ENCODE measurements at regions not wholly inside any gene's neighbourhood (a gene's known extent, or its start where the extent isn't known, plus 50 kb on each side); places are given as distances from the start of the nearest gene placed in this dataset.
"Not testable (repeated sequence)": the region's sequence is repeated elsewhere in the genome, so short reads cannot be mapped to it uniquely, and the experiment has no call there.

DNA sequence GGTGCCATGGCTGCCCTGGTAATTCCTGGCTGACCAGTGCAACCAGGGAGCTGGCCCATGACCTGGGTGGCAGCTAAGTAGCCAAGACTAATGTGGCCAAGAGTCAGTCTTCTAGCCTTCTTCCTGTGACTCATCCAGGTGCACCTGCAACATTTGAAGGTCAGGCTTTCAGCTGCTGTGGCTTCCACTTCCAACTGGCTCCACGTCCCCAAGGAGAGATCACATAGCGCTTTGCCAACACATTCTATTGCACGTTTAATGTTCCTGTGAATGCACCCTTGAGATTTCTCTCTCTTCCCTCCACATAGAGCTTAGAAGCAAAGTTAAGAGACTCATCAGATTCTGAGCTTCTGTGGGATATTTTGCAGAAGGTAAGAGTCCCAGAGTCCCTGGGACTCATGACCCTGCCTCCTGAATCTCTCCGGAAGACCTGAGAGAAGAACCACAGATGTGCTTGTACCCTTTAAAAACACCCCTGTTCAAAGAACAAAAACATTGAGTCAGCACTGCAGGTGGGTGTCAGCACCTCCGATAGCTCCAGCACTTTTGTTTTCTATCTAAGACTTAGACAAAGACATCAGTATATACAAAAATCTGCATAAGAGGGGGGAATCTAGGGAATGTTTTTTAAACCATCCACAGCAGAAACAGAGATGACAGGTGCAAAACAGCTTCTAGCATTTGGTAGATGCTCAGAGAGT lies 88.5 kb upstream of the DRD5 start:
- H3K9me3 Mint-ChIP-seq; H3K27ac Mint-ChIP-seq; intact Hi-C loops (cut with micrococcal nuclease); POLR2A ChIA-PET; H3K4me3 Mint-ChIP-seq; DNase-seq; H3K27me3 Mint-ChIP-seq; H3K36me3 Mint-ChIP-seq: not testable (repeated sequence)
- H3K4me1 Mint-ChIP-seq (ENCODE audit: low read depth) = peaks cover 21% of the 10 kb centered on the region
- CTCF ChIA-PET = interaction anchor here (0.9 to 3.1 kb wide), 3 partner anchors 11 to 326 kb away, joined by 4 to 19 read pairs (median 19); no protein-coding TSS in a partner anchor

- H3K9me3 Mint-ChIP-seq; H3K27ac Mint-ChIP-seq; CTCF ChIA-PET; POLR2A ChIA-PET; H3K27me3 Mint-ChIP-seq; intact Hi-C loops (cut with micrococcal nuclease); H3K36me3 Mint-ChIP-seq; DNase-seq; H3K4me3 Mint-ChIP-seq: not testable (repeated sequence)
- peaks cover 21% of the 10 kb centered on the region for H3K4me1 Mint-ChIP-seq (ENCODE audit: low read depth)
Measured at GRCh38 chr4:9694403-9694802, 87.0 kb upstream of the DRD5 start.

GRCh38 chr4:9695994-9696393 lies 85.4 kb upstream of the DRD5 start:
- CTCF ChIA-PET = interaction anchor here (1.1 kb wide), 1 partner anchor 319 kb away, joined by 3 read pairs; no protein-coding TSS in a partner anchor
- H3K4me1 Mint-ChIP-seq (ENCODE audit: low read depth) = peaks cover 17% of the 10 kb centered on the region
- H3K36me3 Mint-ChIP-seq; H3K27me3 Mint-ChIP-seq; H3K27ac Mint-ChIP-seq; intact Hi-C loops (cut with micrococcal nuclease); POLR2A ChIA-PET; H3K9me3 Mint-ChIP-seq; H3K4me3 Mint-ChIP-seq: not testable (repeated sequence)
- DNase-seq = peak; percentile 45

DNA sequence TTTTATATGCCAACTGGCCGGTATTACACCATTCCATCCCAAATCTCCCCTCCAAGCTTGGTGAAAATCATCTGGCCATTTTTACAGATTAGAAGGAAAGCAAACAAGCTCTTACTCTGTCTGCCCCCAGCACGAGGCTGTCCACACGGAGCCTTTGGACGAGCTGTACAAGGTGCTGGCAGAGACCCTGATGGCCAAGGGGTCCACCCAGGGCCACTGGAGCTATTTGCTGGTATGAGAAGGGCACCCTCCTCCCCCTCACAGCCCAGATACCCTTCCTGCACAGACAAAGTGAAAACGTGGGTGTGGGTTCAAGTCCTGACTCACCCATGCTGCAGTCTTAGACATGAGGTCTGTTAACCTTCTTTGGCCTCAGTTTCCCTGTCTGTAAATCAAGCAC lies 84.9 kb upstream of the DRD5 start:
- intact Hi-C loops (cut with micrococcal nuclease) = not testable (repeated sequence)

GRCh38 chr4:9702019-9702418 lies 79.4 kb upstream of the DRD5 start:
- intact Hi-C loops (cut with micrococcal nuclease); H3K36me3 Mint-ChIP-seq; POLR2A ChIA-PET; H3K27ac Mint-ChIP-seq; H3K4me3 Mint-ChIP-seq; H3K9me3 Mint-ChIP-seq; DNase-seq; H3K27me3 Mint-ChIP-seq: not testable (repeated sequence)
- H3K4me1 Mint-ChIP-seq (ENCODE audit: low read depth) = peaks cover 11% of the 10 kb centered on the region
- CTCF ChIA-PET = interaction anchor here (1.2 kb wide), 1 partner anchor 373 kb away, joined by 3 read pairs; no protein-coding TSS in a partner anchor

More for the DNA sequence above, 84.9 kb upstream of the DRD5 start:
- POLR2A ChIA-PET, H3K9me3 Mint-ChIP-seq, H3K4me3 Mint-ChIP-seq, H3K27me3 Mint-ChIP-seq, H3K27ac Mint-ChIP-seq, DNase-seq, H3K36me3 Mint-ChIP-seq: not testable (repeated sequence)
- CTCF ChIA-PET = interaction anchor here (1.1 kb wide), 1 partner anchor 319 kb away, joined by 3 read pairs; no protein-coding TSS in a partner anchor
- H3K4me1 Mint-ChIP-seq (ENCODE audit: low read depth) = peaks cover 16% of the 10 kb centered on the region

- H3K9me3 Mint-ChIP-seq, H3K27ac Mint-ChIP-seq, H3K27me3 Mint-ChIP-seq, H3K36me3 Mint-ChIP-seq, DNase-seq, H3K4me3 Mint-ChIP-seq, POLR2A ChIA-PET: not testable (repeated sequence)
- H3K4me1 Mint-ChIP-seq (ENCODE audit: low read depth) = peaks cover 11% of the 10 kb centered on the region
- CTCF ChIA-PET = interaction anchor here (0.9 to 4.3 kb wide), 7 partner anchors 11 to 372 kb away, joined by 3 to 57 read pairs (median 4); no protein-coding TSS in a partner anchor
- intact Hi-C loops (cut with micrococcal nuclease) = loop anchor here (1.0 kb wide), 2 partner anchors 59 to 316 kb away; no protein-coding TSS in a partner anchor
Measured at GRCh38 chr4:9702696-9703095, 78.7 kb upstream of the DRD5 start.

- no peaks in the 10 kb centered on the region for H3K36me3 Mint-ChIP-seq
- no peaks in the 10 kb centered on the region for H3K27me3 Mint-ChIP-seq
- DNase-seq = peak; percentile 86
- intact Hi-C loops (cut with micrococcal nuclease) = loop anchor here (1.0 kb wide), 2 partner anchors 58 to 315 kb away; no protein-coding TSS in a partner anchor
- no peak overlapping the region for H3K27ac Mint-ChIP-seq
- CTCF ChIA-PET = interaction anchor here (0.8 to 4.3 kb wide), 13 partner anchors 12 to 834 kb away, joined by 3 to 57 read pairs (median 3); no protein-coding TSS in a partner anchor
- peaks cover 11% of the 10 kb centered on the region for H3K4me1 Mint-ChIP-seq (ENCODE audit: low read depth)
- H3K9me3 Mint-ChIP-seq = no peaks in the 10 kb centered on the region
- POLR2A ChIA-PET = no interaction called here
- no peak overlapping the region for H3K4me3 Mint-ChIP-seq
Measured at GRCh38 chr4:9703391-9703790, 78.0 kb upstream of the DRD5 start.

DNA sequence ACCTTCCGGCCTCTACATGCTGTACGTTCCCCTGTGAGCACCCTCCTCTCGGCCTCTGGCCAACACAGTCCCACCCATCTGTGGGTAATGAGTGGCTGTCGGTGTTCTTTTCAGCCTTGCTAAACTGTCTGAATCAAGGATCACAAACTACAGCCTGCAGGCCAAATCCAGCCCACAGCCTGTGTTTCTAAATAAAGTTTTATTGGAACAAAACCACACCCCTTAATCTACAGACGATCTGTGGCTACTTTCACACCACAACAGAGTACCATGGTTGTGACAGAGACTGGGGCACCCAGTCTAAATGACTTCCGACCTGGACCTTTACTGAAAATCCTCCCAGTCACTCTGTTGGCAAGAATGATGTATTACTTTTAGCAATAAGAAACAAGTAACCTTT lies 77.3 kb upstream of the DRD5 start:
- intact Hi-C loops (cut with micrococcal nuclease); POLR2A ChIA-PET; H3K4me3 Mint-ChIP-seq; H3K9me3 Mint-ChIP-seq; DNase-seq; H3K27ac Mint-ChIP-seq; H3K27me3 Mint-ChIP-seq; H3K36me3 Mint-ChIP-seq: not testable (repeated sequence)
- CTCF ChIA-PET = interaction anchor here (0.8 to 4.3 kb wide), 10 partner anchors 12 to 833 kb away, joined by 3 to 57 read pairs (median 4); no protein-coding TSS in a partner anchor
- H3K4me1 Mint-ChIP-seq (ENCODE audit: low read depth) = peaks cover 11% of the 10 kb centered on the region

GRCh38 chr4:9704551-9705332 lies 76.7 kb upstream of the DRD5 start:
- Mint-ChIP-seq H3K36me3 (no peaks in the 10 kb centered on the region), H3K4me1 (ENCODE audit: low read depth) (peaks cover 11% of the 10 kb centered on the region), H3K27me3 (no peaks in the 10 kb centered on the region), H3K4me3 (no peak overlapping the region), H3K27ac (no peak overlapping the region), H3K9me3 (no peaks in the 10 kb centered on the region)
- DNase-seq = peak; percentile 27
- intact Hi-C loops (cut with micrococcal nuclease) = no loop called here
- ChIA-PET POLR2A (no interaction called here), CTCF (interaction anchor here (0.6 to 4.3 kb wide), 5 partner anchors 13 to 512 kb away, joined by 3 to 57 read pairs (median 4); no protein-coding TSS in a partner anchor)

DNA sequence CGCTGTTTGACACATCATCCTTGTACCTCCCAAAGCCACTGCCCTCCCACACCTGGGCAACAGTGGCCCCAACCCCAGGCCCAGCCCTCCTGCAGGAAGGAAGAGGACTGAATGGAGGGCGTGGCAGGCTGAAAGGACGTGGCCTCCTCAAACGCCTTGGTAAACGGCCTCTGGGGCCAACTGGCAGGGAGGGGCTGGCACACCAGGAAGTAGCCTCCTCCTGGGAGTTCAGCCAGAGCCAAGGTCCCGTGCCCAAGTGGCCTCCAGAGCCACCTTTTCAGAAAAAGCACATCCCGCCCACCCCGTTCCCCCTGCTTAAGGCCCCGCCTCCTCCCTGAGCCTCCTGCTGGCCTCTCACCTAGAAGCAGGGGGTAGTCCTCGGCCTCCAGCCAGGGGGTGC lies 74.2 kb upstream of the DRD5 start:
- H3K4me3 Mint-ChIP-seq; H3K36me3 Mint-ChIP-seq; intact Hi-C loops (cut with micrococcal nuclease): not testable (repeated sequence)

GRCh38 chr4:9707936-9708335 lies 73.5 kb upstream of the DRD5 start:
- POLR2A ChIA-PET; intact Hi-C loops (cut with micrococcal nuclease); H3K4me3 Mint-ChIP-seq; H3K36me3 Mint-ChIP-seq; CTCF ChIA-PET; H3K9me3 Mint-ChIP-seq; H3K27ac Mint-ChIP-seq; DNase-seq; H3K4me1 Mint-ChIP-seq (ENCODE audit: low read depth); H3K27me3 Mint-ChIP-seq: not testable (repeated sequence)

More for the DNA sequence above, 74.2 kb upstream of the DRD5 start:
- H3K27me3 Mint-ChIP-seq, H3K9me3 Mint-ChIP-seq, POLR2A ChIA-PET, H3K27ac Mint-ChIP-seq, DNase-seq: not testable (repeated sequence)
- H3K4me1 Mint-ChIP-seq (ENCODE audit: low read depth) = peaks cover 11% of the 10 kb centered on the region
- CTCF ChIA-PET = interaction anchor here (4.3 kb wide), 1 partner anchor 308 kb away, joined by 57 read pairs; no protein-coding TSS in a partner anchor

- no peak for DNase-seq
- H3K36me3 Mint-ChIP-seq = no peaks in the 10 kb centered on the region
- H3K4me1 Mint-ChIP-seq (ENCODE audit: low read depth) = no peaks in the 10 kb centered on the region
- CTCF ChIA-PET = no interaction called here
- POLR2A ChIA-PET = no interaction called here
- no peak overlapping the region for H3K4me3 Mint-ChIP-seq
- H3K9me3 Mint-ChIP-seq = no peaks in the 10 kb centered on the region
- H3K27ac Mint-ChIP-seq = no peak overlapping the region
- no peaks in the 10 kb centered on the region for H3K27me3 Mint-ChIP-seq
- intact Hi-C loops (cut with micrococcal nuclease) = no loop called here
Measured at GRCh38 chr4:9709724-9710123, 71.7 kb upstream of the DRD5 start.

Measured in activated CD4-positive, alpha-beta memory T cell treated with anti-CD3 and anti-CD28 coated beads for 36 hours (primary cell).